CD4-positive, alpha-beta T cell treated with Interleukin-21 for 1 hour (primary cell): ENCODE measurements at regions not wholly inside any gene's neighbourhood (a gene's known extent, or its start where the extent isn't known, plus 50 kb on each side); places are given as distances from the start of the nearest gene placed in this dataset.
"Not testable (repeated sequence)": the region's sequence is repeated elsewhere in the genome, so short reads cannot be mapped to it uniquely, and the experiment has no call there.

Source experiments
- DNase-seq: peaks from one replicate; pipeline ENCODE4 v3.0.0-alpha.2; 2020

DNA sequence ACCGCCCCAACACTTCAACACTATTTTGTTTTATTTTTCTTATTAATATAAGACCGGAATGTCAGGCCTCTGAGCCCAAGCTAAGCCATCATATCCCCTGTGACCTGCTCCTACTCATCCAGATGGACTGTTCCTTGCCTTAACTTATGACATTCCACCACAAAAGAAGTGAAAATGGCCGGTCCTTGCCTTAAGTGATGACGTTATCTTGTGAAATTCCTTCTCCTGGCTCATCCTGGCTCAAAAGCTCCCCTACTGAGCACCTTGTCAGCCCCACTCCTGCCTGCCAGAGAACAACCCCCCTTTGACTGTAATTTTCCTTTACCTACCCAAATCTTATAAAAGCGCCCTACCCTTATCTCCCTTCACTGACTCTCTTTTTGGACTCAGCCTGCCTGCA is 1196.5 kb upstream of the FAM98A start:
- DNase-seq, result not testable (repeated sequence)

DNA sequence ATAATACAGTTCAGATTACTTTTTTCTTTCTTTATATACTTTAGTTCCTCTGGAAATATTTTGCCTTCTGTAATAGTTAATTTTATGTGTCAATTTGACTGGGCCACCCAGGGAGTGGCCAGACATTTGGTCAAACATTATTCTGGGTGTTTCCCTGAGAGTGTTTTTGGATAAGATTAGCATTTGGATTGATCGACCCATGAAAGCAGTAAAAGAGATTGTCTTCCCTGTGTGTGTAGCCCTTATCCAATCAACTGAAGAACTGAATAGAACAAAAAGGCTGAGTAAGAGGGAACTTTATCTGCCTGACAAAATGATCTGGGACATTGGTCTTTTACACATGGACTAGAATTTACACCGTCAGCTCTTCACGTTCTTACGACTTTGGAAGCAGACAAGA is 1190.1 kb upstream of the FAM98A start:
- no peak for DNase-seq

DNA sequence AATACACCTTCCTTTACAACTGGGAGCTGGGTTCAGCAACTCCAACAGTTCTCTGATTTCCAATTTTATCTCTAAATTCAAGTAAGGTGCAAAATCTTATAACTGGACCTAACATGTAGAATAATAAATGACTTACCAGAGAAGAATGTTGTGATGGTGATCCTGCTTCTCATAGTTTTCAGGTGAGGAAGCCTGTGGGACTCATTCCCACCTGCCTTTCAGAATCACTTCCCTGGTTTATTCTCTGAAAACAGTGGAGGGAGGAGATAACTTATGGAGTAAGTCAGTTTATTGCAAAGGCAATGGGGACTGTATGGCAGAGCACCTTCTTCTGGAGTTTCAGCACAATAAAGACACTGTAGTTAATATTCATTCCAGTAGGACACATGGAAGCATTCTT is 1188.2 kb upstream of the FAM98A start:
- DNase-seq, result no peak

GRCh38 chr2:34785206-34785785 is 1186.2 kb upstream of the FAM98A start:
- DNase-seq, result no peak

GRCh38 chr2:34784701-34785100 is 1185.6 kb upstream of the FAM98A start:
- no peak for DNase-seq

GRCh38 chr2:34750742-34751141 is 1151.6 kb upstream of the FAM98A start:
- not testable (repeated sequence) for DNase-seq

DNA sequence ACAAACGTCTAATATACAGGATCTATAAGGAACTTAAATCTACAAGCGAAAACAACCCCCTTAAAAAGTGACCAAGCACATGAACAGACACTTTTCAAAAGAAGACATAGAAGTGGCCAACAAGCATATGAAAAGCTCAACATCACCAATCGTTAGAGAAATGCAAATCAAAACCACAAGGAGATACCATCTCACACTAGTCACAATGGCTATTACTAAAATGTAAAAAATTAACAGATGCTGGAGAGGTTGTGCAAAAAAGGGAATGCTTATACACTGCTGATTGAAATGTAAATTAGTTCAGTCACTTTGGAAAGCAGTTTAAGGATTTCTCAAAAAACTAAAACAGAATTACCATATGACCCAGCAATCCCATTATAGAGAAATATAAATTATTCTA is 1148.5 kb upstream of the FAM98A start:
- no peak for DNase-seq

- DNase-seq, result no peak
Measured at GRCh38 chr2:34738691-34739090, 1139.6 kb upstream of the FAM98A start.

- DNase-seq, result no peak
Measured at GRCh38 chr2:34737146-34737545, 1138.0 kb upstream of the FAM98A start.

DNA sequence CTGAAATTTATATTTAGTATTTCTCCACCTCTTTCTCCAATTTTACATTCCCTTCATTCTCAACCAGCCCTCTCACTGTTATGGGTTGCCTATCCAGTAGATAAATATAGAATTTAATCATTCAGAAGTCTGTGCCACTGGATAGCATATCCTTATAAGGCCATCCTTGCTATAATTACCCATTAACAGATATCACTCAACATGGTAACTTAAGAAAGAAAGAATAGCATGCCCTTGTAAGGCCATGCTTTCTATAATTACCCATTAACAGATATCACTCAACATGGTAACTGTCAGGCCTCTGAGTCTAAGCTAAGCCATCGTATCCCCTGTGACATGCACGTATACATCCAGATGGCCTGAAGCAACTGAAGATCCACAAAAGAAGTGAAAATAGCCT is 1137.4 kb upstream of the FAM98A start:
- DNase-seq, result no peak

DNA sequence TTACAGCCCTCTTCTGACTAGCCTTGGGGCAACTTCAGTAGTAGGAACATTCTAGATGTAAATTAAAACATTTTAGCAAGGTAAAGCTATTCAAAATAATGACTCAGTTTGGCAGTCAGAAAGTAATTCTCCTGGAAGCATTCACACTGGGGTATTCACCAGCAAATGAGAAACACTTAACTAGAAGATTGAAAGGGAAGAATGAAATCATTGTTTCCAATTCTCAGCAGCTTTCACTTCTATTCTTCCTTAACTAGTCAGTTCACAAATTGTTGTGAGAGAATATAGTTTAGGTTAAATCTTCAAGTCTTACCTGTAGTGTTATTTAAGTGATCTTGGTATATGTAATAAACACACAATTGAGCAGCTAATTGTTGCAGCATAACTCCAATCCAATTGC is 1135.6 kb upstream of the FAM98A start:
- no peak for DNase-seq

DNA sequence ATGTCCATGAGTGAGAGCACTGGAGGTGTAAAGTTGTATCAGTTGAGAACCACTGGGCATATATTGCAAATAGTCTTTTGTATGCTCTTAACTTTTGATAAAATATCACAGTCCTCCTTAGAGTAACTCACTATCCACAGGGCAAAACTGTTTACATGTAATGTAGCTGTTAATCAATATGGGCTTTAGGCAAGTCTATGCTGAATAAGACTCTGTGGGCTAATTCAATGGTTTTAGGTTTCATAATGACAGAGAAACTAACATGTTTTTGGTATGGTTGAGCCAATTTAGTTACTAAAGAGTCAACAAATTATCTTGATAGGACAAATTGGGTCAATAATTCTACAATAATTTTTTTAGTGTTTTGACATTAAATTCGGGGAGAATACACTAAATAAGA is 1134.9 kb upstream of the FAM98A start:
- DNase-seq, result no peak

DNA sequence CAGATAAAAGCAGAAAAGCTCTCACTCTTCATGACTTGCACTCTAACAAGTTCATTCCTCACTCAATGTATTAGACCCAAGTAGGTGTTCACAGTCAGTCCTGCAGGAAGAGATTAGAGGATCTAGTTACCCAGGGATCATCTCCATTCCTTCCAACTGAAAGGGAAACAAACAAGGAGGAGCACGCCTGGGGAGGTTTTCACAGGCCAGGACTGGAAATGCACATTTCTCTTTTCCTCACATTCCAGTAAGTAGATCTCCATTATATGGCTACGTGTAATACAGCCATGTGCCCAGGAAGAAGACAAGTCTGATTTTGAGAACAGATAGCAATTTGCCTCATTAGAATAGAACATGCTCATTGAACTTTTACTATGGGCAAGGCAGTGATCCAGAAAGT is 1132.2 kb upstream of the FAM98A start:
- no peak for DNase-seq

DNA sequence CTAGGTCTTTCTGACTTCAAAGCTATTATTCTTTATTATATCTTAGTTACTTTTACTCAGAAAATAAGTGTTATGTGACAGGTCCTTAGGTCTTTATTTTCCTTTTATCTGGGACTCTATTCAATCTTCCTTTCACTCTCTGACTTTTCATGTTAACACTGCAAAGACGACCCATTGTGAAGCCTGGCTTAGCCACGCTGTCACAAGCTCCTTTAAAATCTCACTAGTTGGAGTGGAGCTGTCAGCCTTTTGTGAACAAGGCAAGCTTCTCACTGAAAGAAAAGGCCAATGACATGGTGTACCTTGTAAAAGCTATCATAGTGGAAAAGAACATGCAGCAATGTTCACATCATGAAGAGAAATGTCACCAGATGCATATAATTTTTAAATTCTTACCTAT is 1130.7 kb upstream of the FAM98A start:
- DNase-seq, result no peak

DNA sequence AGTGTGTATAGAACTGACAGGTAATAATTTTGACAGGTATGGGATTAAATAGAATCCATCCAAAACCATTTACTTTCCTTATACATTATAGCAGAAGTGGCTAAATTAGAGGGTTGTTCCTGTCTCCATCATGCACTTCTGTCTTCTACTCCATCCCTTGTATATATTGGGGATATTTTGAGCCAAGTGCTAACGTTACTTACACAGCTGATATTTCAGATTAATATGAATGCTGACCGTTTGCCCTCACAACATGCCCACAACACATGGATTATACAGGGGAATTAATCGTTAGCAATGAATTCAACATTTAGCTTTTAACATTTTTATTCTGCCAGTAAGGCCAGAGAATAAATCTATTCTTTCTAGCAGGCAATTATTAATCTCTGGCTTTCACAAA is 1125.0 kb upstream of the FAM98A start:
- no peak for DNase-seq

GRCh38 chr2:34723683-34724082 is 1124.6 kb upstream of the FAM98A start:
- no peak for DNase-seq

DNA sequence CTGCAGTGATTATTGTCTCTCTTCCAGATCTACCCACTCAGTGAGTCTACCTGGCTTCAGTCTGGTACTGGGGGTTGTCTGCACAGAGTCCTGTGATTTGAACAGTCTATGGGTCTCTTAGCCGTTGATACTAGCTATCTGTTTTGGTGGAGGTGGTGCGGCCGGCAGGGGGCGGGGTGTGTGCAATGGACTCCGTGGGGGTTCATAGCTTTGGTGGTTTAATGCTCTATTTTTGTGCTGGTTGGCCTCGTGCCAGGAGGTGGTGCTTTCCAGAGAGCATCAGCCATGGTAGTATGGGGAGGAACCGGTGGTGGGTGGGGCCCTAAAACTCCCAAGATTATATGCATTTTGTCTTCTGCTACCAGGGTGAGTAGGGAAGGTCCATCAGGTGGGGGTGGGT is 1120.1 kb upstream of the FAM98A start:
- no peak for DNase-seq

DNA sequence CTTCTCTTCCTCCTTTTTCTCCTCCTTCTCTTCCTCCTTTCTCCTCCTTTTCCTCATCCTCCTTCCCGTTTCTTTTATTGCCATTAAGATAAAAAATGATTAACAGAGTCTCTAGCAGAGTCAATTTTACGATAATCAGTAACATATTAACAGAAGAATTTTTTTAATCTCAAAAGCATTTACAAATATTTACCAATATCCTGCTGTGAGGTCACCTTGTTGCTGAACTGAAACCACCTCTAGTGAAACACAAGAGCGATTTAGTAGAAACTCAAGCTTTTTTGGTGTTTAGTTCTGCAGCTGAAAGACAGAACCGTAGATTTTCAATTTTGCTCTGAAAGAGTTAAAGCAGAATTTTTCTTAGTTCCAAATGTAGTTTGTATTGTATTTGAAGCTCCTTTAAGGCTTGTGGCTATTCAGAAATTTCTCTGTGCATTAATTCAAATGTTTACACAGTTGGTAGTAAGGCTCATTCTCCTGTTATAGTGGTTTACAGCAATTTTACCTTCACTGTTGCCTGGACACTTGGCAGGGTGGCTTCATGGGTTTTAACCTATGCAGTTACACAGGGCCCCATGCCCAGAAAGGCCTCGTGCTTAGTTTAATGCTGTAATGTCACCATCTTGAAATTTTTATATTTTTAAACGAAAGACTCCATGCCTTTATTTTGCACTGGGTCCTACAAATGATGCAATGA is 1106.6 kb upstream of the FAM98A start:
- DNase-seq, result no peak

DNA sequence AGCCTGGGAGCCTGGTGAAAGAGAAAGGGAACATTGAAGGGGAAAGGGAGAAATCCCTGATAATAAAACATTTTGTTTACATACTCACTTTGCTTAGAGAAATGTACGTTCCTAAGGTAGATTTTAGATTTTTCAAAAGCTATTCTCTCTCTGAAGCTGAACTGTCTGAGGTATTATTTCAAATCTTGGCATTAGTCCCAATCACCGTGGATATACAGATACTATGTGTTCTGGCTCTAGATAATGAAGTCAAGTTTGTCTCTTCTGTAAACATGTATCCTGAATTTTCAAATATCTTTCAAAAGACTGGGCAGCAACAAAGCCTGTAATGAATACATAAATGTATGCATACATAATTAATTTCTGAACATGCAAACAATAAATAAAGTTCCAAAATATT is 1104.2 kb upstream of the FAM98A start:
- no peak for DNase-seq

DNA sequence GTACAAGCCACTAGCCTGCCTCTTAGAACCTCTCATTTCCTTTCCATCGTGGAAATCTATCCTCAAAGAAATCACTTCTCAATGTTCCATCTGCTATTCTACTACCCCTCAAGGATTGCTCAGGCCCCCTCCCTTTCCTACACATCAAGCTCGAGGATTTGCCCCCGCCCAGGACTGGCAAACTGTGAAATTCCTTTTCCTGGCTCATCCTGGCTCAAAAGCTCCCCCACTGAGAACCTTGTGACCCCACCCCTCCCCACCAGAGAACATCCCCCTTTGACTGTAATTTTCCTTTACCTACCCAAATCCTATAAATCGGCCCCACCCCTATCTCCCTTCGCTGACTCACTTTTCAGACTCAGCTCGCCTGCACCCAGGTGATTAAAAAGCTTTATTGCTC is 1103.3 kb upstream of the FAM98A start:
- DNase-seq, result not testable (repeated sequence)

GRCh38 chr2:34677591-34677990 is 1078.5 kb upstream of the FAM98A start:
- not testable (repeated sequence) for DNase-seq

GRCh38 chr2:34677119-34677531 is 1078.0 kb upstream of the FAM98A start:
- not testable (repeated sequence) for DNase-seq

DNA sequence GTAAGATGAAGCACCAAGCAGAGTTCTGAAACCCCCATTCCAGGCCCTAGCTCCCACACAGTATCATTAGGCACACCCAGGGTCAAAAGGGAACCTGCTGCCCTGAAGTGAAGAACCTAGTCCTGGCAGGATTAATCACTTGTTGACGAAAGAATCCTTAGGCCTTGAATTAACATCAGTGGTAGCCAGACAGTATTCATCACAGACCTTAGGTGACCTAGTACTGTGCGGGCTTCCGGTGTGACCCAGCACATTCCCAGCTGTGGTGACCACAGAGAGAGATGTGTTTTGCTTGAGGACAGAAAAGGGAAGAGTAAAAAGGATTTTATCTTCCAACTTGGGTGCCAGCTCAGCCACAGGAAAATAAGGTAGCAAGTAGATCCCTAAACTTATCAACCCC is 1071.4 kb upstream of the FAM98A start:
- no peak for DNase-seq

DNA sequence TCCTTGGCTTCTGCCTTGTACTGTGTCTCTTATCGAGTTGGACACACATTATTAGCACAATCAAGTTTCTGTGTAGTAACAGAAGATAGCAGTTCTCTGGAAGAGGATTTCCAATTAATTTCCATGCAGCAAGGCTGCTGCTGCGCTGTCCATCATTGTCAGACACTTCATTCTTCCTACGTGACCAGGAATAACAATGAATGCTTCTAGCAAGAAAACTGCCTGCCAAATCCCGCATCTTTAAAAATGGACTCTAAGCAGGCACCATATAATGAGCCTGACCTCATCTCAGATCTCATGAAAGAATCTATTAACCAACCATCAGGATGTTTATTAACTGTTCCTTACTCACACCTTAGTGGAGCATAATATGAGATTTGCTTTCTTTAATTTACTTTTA is 1067.7 kb upstream of the FAM98A start:
- no peak for DNase-seq

GRCh38 chr2:34664266-34664665 is 1065.2 kb upstream of the FAM98A start:
- no peak for DNase-seq
